HG03342 (cell line): ENCODE measurements at regions not wholly inside any gene's neighbourhood (a gene's known extent, or its start where the extent isn't known, plus 50 kb on each side); places are given as distances from the start of the nearest gene placed in this dataset.

Experiments used
- ATAC-seq: cut with Tn5 transposase; IDR thresholded peaks from one replicate; pipeline ENCODE4 v1.9.1; 2021; ENCODE audit warnings: mild to moderate bottlenecking, moderate library complexity; ENCODE audit not compliant: unreplicated experiment

DNA sequence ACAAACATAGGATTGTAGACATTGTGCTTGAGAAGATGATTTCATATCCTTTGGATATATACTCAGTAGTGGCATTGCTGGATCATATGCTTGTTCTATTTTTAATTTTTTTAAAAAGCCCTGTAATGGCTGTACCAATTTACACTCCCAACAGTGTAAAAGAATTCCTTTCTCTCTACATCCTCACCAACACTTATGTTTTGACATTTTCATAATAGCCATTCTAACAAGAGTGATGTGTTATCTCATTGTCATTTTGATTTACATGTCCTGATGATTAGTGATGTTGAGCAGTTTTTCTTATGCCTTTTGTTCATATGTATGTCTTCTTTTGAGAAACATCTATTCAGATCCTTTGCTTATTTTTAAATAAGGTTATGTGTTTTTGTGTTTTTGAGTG is 1039.2 kb upstream of the GOT2 start:
- ATAC-seq: no peak

DNA sequence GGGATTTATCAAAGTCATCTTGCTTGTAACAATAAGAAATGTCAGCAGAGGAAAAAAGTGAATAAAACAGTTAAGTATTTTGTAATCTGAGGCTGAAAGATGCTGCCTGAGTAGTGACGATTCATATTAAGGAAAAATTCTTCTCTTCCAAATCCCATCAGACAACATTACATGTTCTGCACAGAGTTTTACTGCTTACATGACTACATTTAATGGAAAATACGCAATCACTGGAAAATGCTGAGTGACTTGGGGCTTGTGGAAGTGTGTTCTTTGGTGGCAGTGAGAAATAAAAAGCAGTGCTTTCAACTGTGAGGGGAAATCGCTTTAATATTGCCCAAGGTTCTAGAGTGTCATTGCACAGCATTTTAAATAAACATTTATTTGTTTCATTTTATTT is 1025.2 kb upstream of the GOT2 start:
- no peak for ATAC-seq

DNA sequence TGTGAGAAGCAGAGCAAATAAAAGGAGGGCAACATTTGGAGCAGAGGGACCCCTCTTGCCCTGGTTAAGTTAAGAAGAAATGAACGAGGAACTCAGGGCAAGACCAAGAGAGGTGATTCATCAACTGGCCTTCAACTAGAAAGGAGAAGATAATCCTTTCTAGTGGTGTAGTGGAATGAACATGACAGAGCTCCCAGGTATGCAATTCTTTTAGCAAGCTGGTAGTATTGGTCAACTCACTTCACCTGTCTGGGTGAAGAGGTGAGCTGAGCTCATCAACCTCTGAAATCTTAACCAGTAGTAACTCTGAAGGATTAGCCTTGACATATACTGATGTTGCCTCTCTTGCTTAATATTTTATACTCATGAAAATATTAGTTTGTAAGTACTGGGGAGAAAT is 1024.7 kb upstream of the GOT2 start:
- ATAC-seq: no peak

DNA sequence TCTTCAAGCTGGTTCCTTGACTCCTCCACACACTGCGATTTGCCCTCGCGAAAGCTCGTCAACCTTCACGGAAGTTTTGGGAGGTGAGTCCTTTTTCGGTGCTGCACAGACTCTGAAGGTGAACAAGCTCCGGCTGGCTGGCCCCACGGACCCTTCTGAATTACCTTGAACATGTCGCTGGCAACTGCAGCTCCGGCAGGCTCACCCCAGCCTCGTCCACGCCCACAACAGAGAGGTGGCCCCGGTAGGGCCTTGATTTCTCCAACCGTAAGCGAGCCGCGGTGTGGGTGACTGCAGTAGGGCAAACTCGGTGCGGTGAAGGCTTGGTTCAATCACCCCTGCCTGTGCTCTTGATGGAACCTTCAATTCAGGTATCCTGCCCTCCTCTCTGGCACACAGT is 1020.7 kb upstream of the GOT2 start:
- ATAC-seq: no peak

DNA sequence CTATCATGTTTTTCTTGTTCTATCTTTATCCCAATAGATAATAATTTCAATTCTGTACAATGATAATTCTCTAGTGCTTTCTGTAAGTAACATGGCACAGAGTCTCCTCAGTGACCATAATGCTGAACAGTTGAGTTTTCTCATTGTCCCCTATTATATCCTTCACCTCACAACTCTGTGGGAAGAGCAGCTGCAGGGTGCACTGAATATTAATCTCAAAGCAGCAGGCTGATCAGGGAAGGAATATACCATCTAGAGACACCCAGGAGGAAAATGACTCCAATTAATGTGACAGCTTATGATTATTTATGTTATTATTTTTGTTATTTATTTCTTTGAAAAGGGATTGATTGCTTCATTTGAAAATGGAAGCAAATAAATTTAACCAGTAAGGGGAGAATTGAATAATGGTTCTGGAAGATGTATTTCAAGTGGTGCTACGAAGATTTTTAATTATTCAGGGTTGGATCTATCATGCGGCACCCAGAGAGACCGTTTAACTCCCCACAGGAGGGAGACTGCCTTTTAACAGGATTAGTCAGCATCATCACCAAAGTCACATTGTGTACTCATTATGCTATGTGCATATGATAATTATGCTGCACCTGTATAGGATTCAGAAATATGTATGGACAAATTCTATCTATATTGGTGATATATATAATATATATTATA is 1015.7 kb upstream of the GOT2 start:
- no peak for ATAC-seq

DNA sequence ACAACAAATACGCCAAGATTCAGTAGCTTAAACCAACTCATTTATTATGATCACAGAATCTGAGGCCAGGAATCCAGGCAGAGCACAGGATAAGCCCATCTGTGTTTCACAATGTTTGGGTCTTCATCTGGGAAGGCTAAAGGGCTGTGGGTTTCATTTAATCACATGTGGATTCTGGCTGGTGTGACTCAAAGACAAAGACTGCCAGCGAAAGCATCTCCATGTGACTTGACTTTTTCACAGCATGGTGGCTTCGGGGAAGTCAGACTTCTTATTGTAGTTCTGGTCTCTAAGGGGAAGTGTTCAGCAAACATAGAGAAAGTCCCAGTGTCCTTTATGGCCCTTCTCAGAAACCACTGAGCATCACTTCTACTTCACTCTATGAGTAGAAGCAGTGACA is 1014.4 kb upstream of the GOT2 start:
- ATAC-seq: no peak

DNA sequence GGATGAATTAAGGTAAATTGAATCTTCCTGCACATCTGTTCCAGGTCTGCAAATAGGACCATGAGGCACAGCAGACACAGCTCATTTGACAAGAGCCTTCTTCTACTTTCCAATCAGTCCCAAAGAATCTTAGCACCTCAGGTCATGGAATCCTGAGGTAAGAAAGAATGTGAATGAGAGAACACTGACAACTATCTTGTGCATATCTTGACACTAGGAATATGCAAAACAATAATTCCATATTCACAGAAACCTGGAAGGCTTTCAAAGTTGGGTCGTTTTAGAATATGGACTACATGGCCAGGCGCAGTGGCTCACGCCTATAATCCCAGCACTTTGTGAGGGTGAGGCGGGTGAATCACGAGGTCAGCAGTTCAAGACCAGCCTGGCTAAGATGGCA is 1009.4 kb upstream of the GOT2 start:
- ATAC-seq: no peak

DNA sequence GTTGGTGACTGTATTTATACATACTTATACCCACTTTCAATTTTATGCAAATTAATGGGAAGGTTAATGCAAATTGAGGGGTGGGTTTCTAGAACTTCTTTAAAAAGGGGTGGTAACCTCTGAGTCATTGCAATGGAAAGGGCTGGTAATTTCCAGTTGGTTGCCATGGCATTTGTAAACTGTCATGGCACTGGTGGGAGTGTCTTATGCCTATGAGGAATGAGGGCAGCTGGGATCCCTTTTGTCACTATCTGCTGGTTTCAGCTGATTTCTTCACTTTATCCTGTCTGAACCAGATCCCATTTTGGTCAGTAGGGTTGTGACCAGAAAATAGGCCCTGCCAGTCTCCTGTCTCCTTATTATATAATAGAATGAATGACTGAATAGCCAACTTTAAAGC is 1006.7 kb upstream of the GOT2 start:
- ATAC-seq: no peak

DNA sequence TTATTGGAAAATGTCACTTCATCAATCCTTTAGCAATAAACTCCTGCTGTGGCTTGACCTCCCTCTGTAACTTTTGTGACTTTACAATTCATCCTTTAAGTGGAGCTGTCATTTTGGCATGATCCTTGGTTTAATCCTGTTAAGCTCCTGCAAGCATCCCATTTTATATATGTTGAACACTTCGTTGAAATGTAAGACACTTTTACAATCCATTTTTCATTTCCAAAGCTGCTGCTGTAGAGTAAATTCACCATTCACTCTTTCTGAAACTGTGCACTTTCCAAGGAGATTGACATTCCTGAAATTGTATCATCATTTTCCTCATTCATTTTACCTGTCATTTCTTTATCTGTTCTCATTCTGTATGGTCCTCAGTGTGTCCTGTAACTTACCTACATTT is 1003.2 kb upstream of the GOT2 start:
- ATAC-seq: no peak

DNA sequence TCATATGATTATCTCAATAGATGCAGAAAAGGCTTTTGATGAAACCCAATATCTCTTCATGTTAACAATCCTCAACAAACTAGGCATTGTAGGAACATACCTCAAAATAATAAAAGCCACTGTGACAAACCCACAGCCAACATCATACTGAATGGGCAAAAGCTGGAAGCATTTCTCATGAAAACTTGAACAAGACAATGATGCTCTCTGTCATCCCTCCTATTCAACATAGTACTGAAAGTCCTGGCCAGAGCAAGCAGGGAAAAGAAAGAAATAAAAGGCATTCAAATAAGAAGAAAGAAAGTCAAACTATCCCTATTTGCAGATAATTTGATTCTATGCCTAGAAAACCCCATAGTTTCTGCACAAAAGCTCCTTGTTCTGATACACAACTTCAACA is 999.2 kb upstream of the GOT2 start:
- no peak for ATAC-seq

DNA sequence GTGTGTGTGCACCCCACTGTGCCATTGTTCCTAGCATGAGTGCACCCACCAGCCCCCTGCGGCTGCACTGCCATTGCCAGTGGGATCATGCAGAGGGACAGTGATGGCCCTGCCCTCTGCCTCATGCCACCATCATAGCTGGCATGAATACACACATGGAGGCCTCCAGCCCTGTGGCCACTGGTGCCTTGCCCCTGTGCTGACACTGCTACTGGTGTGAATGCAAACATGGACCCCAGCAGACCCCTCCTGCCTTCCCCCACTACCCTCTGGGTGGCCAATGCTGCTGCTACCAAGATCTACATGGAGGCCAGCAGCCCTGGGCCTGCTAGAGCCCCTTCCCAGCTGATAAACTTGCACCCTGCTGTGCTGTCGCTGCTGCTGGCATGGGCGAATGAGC is 995.5 kb upstream of the GOT2 start:
- no peak for ATAC-seq

DNA sequence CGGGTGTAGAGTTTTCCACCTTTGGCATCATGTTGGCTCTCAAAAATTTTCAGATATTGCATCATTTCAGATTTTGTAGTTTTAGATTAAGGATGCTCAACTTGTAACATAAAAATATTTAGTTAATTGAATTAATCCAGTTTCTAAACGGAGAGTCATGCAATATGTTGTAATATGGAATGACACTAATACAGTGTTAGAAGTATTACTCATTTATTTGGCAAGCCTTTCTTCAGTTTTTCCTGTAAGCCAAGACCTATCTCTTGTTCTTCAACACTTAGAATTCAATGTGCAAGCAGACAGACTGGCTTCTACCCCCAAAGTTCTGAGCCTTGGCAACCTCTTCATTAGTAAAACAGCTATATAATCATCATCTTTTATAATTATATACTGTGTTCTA is 985.0 kb upstream of the GOT2 start:
- no peak for ATAC-seq

DNA sequence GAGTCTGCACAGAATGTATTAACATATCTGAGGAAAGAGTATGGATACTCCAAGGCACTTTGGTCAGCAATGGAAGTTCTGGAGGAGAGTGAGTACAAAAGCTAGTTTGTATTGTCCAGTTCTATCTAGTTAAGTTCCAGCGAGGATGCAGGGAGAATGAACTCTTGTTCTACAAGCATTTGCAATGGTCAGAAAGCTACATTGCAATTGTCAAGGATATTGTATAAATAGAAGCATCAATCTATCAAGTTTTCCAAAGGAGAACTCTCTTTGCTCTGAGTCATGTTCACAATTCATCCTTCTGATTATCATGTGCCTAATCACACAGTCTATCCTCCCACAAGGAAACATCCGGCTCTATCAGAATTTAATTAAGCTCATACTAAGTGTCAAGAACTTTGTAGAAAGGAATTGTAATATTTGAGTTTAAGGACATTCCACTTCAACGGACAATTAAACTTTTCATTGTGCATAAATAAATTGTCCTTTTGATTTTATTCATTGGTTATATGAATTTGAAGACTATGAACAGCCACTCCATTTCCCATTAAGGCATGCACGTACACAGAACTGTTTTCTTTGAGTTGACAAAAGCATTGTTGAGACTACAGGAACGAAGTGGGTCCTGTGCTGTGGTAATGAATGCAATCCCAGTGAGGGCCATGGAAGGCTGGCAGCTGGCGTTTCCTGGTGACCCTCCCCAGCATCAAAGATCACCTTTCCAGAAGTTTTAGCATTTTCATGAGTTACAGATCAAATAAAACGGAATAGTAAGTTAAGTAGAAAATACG is 973.5 kb upstream of the GOT2 start:
- ATAC-seq: no peak

DNA sequence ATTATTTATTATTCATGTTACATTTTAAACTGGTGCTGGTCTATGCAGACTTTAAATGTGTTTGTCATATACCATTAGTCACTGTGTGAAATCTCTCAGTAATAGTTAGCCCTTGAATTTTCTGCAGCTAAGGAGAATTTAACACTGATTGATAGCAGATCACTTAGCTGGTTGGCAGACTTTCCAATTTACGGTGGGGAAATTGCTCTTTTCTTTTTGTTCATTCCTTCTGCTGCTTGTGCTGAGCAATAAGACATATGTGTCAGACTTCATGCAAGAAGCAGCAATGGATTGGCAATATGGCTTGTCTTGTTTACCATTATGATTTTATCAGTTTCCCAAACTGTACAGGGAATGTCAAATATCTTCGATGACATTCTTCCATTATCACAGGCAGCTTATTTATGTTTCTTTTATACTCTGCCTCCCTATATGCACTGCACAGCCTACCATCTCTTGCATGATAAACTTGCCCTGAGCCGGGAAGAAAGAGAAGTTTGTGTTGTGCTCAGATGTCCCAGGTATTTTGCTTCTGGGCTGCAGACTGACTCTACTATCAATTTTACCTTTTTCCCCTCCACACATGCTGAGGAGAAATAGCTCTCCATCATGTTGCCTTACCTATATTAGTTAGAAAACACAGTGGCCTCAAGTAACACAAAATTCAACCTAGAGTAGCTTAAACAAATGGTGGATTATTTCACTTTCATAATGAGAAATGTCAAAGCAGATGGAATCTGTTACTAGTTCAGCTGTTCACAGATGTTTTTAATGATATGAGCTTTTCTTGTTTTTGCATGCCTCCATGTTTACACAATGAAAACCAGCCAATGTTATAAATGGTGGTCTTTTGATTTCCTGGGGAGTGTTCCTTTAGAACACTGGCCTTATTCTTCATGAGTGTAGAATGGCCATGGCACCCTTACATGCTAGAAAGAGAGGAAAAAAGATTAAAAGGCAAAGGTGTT is 968.1 kb upstream of the GOT2 start:
- ATAC-seq: no peak

DNA sequence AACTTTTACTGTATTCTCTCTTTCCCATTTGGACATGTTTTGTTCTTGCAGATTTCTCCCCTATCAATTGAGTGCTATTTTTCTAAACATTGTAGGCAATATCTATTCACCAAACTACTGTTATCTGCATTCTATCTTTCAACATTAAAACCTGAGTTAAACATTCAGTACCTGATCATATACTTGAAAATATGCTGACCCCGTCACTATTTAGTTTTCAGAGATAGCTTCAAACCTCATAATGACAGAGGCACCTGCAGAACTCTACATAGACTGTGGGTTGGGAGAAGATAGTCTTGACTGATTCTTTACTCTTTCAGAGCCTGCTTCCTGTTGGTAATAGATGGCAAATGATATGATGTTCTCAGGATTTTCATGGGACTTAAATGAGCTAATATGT is 965.7 kb upstream of the GOT2 start:
- no peak for ATAC-seq

DNA sequence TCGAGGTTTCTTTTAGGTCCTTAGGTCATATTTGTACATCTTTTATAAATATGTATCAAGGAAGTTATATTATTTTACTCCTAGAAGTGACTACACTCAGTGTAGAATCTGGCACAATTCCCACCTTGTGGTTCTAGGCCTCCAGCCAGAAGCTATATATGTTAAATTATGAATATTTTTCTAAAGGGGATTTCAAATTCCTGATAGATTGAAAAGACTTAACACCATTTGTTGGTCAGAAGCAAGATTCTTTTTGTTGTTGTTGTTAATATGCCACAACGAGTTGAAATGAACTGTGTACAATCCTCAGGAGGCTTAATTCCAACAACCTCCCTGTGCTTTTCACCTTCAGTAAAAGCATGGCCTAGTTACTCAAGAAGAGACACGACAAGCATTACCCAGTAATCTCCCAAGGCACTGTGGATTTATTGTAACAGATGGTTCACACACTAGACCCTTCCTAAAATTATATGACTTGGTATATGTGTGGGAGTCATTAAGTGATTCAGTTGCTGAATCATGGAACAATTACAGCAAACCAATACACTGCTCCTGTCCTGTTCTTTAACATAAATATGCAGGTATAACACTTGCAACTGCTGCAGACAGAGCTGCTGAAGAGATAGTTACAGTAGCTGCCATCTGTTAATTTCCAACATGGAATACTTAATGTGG is 964.4 kb upstream of the GOT2 start:
- no peak for ATAC-seq

DNA sequence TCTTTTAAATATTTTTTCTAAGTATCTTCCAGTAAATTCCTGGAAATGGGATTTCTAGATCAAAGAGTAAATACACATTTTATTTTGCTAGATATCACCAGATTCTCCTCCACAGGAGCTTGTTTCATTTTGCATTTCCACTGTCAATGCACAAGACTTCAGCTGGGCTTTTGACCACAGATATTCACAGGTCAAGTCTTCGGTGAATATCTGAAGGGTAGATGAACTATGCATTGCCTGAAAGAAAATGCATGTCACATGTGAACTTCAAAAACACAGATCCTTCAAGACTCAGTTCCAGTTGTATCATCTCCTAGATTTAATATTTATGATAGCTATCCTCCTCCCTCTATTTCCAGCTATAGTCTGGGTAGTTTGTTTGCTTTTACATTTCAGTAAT is 963.6 kb upstream of the GOT2 start:
- no peak for ATAC-seq

DNA sequence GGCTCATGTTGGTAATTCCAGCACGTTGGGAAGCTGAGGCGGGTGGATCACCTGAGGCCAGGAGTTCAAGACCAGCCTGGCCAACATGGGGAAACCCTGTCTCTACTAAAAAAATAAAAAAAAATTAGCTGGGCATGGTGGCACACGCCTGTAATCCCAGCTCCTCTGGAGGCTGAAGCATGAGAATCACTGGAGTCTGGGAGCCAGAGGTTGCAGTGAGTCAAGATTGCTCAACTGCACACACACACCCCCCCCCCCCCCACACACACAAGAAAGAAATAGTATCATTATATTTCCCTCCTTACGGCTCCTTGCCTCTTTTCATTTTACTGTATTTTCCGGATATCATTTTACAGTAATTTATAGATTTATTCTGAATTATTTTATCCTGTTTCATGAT is 963.1 kb upstream of the GOT2 start:
- no peak for ATAC-seq

DNA sequence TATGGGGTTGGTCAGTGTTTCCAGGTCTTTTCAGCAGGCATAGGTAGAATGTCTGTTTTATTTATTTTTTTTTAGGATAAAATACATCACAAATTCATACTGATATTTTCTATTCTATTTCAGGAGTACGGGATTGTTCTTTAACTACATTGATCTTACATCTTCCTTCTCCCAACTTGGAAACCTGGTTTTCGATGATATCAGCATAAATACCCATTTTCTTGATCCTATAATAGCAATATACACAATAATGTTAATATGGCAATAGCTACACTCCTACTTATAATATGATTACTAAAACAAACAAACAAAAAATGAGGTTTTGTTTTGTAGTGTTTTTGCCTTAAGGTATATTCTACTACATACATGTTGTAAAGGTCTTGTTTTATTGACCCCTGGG is 962.4 kb upstream of the GOT2 start:
- no peak for ATAC-seq

DNA sequence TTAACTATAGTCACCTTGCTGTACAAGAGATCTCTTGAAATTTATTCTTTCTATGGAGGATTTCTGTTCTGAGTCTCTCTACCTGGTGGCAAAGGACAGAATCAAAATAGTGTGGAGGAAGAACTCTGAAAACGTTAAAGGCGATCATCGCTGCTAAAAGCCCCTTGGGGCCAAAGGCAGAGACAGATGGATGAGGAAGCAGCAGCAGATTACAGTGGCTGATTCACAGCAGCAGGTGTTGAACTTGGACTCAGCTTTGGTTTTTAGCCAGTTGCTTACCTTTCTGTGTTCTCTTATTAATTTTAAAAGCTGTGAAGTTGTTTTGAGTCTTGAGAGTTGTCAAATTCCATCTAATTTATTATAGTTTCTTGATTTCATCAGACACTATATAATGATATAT is 956.1 kb upstream of the GOT2 start:
- ATAC-seq: no peak

DNA sequence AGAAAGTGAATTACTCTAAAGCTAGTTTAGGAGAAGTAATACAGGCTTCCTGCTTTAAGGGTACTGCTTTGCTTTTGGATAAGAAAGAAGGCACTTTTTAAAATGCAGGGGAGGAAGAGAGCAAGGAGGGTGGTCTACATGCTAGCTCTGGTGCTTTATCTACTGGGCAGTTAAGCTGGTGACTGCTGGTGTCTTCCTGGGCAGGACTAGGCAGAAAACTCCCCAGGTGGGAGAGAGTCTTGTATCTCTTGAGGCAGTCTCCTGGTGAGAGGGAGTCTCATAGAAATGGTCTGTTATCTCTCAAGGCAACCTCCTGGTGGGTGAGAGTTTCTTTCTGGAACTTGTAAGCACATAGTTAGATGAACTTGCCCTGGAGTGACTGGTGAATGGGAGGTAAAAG is 953.9 kb upstream of the GOT2 start:
- no peak for ATAC-seq
